ENCODE measurements at regions not wholly inside any gene's neighbourhood (a gene's known extent, or its start where the extent isn't known, plus 50 kb on each side); places are given as distances from the start of the nearest gene placed in this dataset.

- DNase-seq, result no peak
Observed at GRCh38 chr4:108567831-108568230, 52.5 kb upstream of the RPL34 start.

DNA sequence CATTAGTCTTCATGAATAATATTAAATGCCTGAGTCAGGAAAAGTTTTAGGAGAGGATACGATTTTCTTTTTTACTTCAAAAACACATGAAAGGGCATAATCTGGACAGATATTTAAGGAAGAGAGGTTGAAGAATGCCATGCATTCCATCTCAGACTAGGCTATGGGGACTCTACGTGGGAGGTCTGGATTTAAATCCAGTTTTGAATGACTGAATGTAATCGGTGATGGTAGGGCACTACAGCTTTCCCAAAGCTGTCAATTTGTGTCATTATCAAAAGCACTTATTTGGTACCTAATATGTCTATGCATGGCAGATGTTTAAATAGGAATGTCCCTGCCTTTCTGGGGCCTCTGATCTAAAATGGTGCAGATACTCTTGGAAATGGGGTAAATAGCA lies 59.3 kb upstream of the RPL34 start:
- no peak for DNase-seq

GRCh38 chr4:108560616-108561015 lies 59.8 kb upstream of the RPL34 start:
- no peak for DNase-seq

DNA sequence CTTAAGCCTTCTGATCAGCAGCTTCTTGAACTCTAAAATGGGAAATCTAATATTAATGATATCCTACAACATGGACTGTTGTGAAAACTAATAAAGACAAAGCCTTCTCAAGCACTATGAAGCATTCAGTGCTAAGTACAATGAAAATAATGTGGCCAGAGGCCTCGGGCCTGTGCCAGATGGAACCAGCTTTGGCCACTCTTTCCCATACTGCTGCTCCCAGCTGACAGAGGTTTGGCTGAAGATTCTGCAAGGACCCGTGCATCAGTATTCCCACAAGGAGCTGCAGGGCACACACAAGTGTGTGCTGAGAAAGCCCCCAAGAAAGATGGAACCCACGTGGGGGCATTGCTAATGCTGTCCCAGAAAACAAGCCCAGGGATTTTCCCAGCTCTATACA lies 60.5 kb upstream of the RPL34 start:
- DNase-seq, result no peak

- no peak for DNase-seq
Observed at GRCh38 chr4:108559068-108559793, 61.1 kb upstream of the RPL34 start.

DNA sequence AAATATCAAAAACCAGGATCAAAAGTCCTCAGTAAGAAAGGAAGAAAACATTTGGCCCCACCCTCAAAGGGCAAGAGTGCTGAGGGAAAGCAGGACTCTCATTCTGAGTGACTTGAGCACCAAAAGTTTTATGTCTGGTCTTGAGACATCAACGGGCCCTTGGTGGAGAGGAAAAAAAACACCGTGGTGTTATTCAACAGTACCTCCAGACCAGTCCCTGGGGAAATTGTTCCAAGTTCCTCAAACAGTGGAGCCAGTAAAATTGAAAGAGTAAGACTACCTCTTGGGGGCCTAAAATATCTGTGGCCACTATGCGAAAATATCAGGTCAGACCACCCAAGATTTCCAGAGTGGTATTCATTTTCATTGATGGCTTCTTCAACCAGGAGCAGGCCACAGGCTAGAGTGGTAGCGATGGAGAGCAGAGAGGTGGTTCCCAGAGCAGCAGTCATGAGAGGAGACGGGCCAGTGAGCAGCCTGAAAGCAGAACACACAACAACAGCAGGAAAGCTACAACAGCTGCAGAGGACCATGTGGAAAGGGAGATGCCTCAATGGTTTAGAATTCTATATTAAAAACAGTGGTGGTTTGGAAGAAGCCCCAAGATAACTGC lies 63.7 kb upstream of the RPL34 start:
- no peak for DNase-seq

- DNase-seq, result no peak
Observed at GRCh38 chr4:108556166-108556565, 64.2 kb upstream of the RPL34 start.

DNA sequence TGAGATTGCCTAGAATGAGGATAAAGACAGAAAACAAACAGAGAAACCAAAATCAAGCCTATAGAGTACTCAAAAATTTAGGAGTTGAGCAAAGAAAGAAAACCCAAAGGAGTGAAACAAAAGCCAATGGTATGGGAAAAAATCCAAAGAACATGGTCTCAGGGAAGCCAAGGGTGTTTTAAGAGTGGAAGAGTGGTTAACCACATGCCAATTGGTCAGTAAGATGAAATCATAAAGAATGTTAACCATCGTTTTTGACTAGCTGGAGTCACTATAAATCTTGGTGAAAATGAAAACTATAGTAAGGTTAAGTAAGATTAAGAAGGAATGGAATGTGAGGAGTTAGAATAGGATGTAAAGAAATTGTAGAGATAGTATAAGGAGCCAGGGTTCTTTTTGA lies 64.7 kb upstream of the RPL34 start:
- DNase-seq, result no peak

- no peak for DNase-seq
Observed at GRCh38 chr4:108547682-108548081, 72.7 kb upstream of the RPL34 start.

DNA sequence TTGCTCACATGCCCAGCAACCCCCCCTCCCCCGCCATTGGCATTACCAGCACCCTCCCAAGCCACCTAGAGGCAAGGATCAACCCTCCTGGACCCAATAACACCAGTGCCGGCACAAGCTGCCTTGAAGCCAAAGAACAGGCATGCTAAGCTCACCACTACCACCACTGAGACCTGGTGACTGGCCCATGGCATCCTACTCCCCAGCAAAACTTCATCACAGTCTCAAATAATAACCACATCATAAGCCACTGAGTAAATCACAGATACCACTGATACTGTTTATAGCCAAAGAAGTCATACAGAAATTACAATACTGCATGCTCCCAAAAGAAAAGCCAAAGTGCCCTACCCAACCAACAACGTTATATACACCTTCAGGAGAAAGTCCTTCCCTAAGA lies 73.6 kb upstream of the RPL34 start:
- no peak for DNase-seq

DNA sequence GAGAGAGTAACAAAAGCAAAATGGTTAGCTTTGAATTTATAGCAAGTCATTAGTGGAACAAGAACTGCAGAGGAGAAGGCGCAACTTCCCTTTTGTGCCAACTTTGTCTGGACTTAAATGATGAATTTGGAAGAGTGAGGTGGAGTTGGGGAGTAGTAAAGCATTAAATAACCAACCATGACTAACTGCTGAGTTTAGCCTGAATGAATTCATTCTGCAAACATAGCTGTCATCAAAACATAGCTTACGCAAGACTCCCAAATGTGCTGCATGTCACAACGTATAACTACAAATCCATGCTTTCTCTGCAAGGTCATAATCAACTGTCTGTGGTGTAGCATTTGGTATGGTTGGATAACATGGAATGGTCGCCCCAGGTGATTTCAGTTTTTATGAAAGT lies 75.9 kb upstream of the RPL34 start:
- no peak for DNase-seq

GRCh38 chr4:108543359-108543968 lies 76.9 kb upstream of the RPL34 start:
- DNase-seq, result no peak

DNA sequence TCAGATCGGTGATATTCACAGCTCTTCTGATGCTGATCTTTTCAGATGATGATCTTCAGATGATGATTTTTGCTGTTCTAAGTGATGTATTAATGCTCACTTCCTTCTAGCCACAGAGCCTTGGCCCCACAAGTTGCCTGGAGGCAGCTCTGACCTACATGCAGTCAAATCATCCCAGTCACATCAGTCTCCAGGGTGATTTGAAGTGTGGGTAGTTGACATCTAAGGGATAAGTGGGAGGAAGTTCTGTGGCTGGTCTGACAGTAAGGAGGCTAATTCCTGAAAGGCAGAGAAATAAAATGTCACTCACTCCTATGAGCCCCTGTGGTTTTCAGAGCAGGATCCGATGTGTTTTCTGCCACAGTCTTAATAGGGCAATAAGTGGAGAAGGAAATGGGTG lies 79.8 kb upstream of the RPL34 start:
- no peak for DNase-seq

GRCh38 chr4:108536577-108536976 lies 83.8 kb upstream of the RPL34 start:
- DNase-seq, result no peak

- no peak for DNase-seq
Observed at GRCh38 chr4:108535757-108536156, 84.6 kb upstream of the RPL34 start.

GRCh38 chr4:108533876-108534275 lies 86.5 kb upstream of the RPL34 start:
- no peak for DNase-seq

- no peak for DNase-seq
Observed at GRCh38 chr4:108533245-108533844, 87.0 kb upstream of the RPL34 start.

GRCh38 chr4:108532738-108533137 lies 87.6 kb upstream of the RPL34 start:
- no peak for DNase-seq

DNA sequence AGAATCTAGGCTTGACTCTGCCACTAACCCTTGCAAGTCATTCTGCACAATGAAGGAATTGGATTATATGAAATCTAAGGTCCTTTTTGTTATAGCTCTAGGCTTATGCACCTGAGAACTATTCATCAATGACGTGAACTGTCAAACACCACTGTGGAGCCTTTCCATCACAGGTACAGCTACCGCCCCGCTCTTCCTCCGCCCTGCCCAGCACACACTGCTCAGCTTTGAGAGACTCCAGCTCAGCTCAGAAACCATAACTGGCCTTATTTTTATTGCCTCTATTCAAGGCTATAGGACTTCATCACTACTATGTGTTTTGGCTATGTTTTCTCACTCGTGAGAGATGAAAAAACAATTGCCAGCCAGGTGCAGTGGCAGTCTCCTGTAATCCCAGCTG lies 88.2 kb upstream of the RPL34 start:
- no peak for DNase-seq

- no peak for DNase-seq
Observed at GRCh38 chr4:108531461-108531860, 88.9 kb upstream of the RPL34 start.

- DNase-seq, result no peak
Observed at GRCh38 chr4:108529984-108530905, 90.1 kb upstream of the RPL34 start.

DNA sequence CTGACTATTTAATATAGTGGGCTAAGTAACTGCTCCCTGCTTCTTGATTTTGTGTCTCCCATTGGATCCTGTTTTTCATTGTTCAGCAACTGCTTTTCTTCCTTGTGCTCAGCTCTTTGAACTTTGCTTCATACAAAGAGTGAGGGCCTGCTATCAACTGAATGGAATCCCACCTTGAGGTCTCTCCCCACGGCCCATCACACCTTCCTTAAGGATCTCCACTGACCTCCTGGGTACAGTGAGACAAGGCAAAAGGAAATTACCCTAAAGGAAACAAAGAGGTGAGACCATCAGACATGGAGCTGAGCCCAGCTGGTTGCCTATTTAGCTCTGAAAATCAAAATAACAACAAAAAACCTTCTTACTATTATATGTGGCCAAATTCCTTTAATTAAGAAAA lies 91.3 kb upstream of the RPL34 start:
- DNase-seq, result no peak

DNA sequence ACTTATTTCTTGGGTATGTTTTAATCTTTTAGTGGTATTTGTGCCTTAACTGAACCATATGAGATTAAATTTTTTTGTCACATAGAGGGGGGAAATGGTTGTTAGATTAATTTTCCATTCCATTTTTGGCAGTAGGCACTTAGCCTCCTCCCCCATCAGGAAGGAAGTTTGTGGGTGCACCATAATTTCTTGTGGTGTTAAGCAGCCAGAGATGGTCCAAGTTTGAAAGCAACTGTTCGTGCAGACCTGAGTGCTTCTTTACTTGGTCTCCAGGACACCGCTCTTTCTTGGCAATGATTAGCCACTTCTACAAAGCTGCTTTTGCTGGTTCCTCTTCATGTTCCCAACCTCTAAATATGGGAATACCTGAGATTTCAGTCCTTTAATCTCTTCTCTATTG lies 92.7 kb upstream of the RPL34 start:
- no peak for DNase-seq

Data from stimulated activated CD4-positive, alpha-beta T cell treated with anti-CD3 and anti-CD28 coated beads, Interleukin-2, amount 100 ng/mL, for 24 hours (primary cell).